Smooth muscle cell (in vitro differentiated cells): ENCODE measurements at regions not wholly inside any gene's neighbourhood (a gene's known extent, or its start where the extent isn't known, plus 50 kb on each side); places are given as distances from the start of the nearest gene placed in this dataset.

Source experiments
- DNase-seq: peaks from one replicate; lab custom pipeline; 2025; ENCODE audit not compliant: unreplicated experiment; lab: John Stamatoyannopoulos, UW
- H2AFZ ChIP-seq: fragments of 200-600 bp; sonication (generic); 2 replicates; pipeline ENCODE4 v1.6.0; 2016; ENCODE audit warnings: antibody characterized with exemption, low read depth, mild to moderate bottlenecking
- H3F3A ChIP-seq: fragments of 200-600 bp; sonication (generic); 2 replicates; pipeline ENCODE4 v1.6.0; 2017; ENCODE audit warnings: antibody characterized with exemption, low read depth
- H3K27ac ChIP-seq: fragments of 200-600 bp; sonication (generic); 2 replicates; pipeline ENCODE4 v1.5.1; 2016; ENCODE audit warnings: low read depth, mild to moderate bottlenecking
- H3K27me3 ChIP-seq: fragments of 200-600 bp; sonication (generic); 2 replicates; pipeline ENCODE4 v1.6.1; 2016; ENCODE audit warnings: low read depth, mild to moderate bottlenecking
- H3K36me3 ChIP-seq: fragments of 200-600 bp; sonication (generic); 2 replicates; pipeline ENCODE4 v1.5.1; 2016; ENCODE audit warnings: low read depth
- H3K4me1 ChIP-seq: fragments of 200-600 bp; sonication (generic); 2 replicates; pipeline ENCODE4 v1.5.1; 2016; ENCODE audit warnings: low read depth
- H3K4me2 ChIP-seq: fragments of 200-600 bp; sonication (generic); 2 replicates; pipeline ENCODE4 v1.6.0; 2016; ENCODE audit warnings: mild to moderate bottlenecking
- H3K4me3 ChIP-seq: fragments of 200-600 bp; sonication (generic); 2 replicates; pipeline ENCODE4 v1.5.1; 2016; ENCODE audit warnings: mild to moderate bottlenecking
- H3K79me2 ChIP-seq: fragments of 200-600 bp; sonication (generic); 2 replicates; pipeline ENCODE4 v1.6.0; 2016; ENCODE audit warnings: low read depth, mild to moderate bottlenecking
- H3K9ac ChIP-seq: fragments of 200-600 bp; sonication (generic); 2 replicates; pipeline ENCODE4 v1.6.0; 2016; ENCODE audit warnings: low read depth
- H3K9me3 ChIP-seq: fragments of 200-600 bp; sonication (generic); replicated peaks from 2 replicates; pipeline ENCODE4 v1.5.1; 2016; ENCODE audit warnings: low read depth
- H4K20me1 ChIP-seq: fragments of 200-600 bp; sonication (generic); 2 replicates; pipeline ENCODE4 v1.6.0; 2016; ENCODE audit warnings: low read depth
- WGBS: methylation state at CpG from one replicate; pipeline ENCODE4 v1.1.7; 2016; ENCODE audit warnings: low lambda C conversion rate; 5-methylcytosine and 5-hydroxymethylcytosine counted together
- TF ChIP-seq, protein P1 (sequence below): fragments of 200-600 bp; sonication (generic); IDR thresholded peaks from 2 replicates; pipeline ENCODE4 v1.5.1; 2017; ENCODE audit warnings: borderline replicate concordance, mild to moderate bottlenecking, antibody characterized with exemption; ENCODE audit not compliant: insufficient read depth, poor library complexity, severe bottlenecking

DNA sequence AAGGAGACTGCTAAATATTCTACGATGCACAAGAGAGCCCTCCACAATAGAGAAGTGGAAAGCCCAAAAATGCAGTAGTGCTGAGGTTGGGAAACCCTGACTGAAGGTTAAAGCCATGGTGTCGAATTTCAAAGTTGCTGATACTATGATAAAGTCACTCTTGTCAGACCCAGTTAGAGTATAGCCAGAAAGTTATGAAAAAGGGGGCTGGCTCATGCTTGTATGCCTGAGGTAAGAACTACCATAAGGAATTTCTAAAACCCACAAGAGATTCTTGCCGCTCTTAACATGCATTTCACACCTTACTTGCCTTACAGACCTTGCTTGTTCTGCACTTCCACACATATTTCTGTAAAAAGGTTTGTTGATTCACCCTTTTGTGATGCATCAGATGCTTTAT, 184.6 kb downstream of the SLC6A15 start:
- Histone ChIP-seq H4K20me1 (no peaks in the 10 kb centered on the region), H3K9ac (no peak overlapping the region), H3K27me3 (no peaks in the 10 kb centered on the region), H3F3A (no peaks in the 10 kb centered on the region), H2AFZ (no peak overlapping the region), H3K4me1 (peaks cover 12% of the 10 kb centered on the region), H3K4me3 (no peak overlapping the region), H3K79me2 (no peaks in the 10 kb centered on the region), H3K9me3 (no peaks in the 10 kb centered on the region), H3K4me2 (no peak overlapping the region), H3K36me3 (no peaks in the 10 kb centered on the region), H3K27ac (no peak overlapping the region)
- WGBS: 34% methylated on average over 3 of the region's 3 CpGs
- TF ChIP-seq, protein P1, sequence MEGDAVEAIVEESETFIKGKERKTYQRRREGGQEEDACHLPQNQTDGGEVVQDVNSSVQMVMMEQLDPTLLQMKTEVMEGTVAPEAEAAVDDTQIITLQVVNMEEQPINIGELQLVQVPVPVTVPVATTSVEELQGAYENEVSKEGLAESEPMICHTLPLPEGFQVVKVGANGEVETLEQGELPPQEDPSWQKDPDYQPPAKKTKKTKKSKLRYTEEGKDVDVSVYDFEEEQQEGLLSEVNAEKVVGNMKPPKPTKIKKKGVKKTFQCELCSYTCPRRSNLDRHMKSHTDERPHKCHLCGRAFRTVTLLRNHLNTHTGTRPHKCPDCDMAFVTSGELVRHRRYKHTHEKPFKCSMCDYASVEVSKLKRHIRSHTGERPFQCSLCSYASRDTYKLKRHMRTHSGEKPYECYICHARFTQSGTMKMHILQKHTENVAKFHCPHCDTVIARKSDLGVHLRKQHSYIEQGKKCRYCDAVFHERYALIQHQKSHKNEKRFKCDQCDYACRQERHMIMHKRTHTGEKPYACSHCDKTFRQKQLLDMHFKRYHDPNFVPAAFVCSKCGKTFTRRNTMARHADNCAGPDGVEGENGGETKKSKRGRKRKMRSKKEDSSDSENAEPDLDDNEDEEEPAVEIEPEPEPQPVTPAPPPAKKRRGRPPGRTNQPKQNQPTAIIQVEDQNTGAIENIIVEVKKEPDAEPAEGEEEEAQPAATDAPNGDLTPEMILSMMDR: no peak
- DNase-seq: no peak

DNA sequence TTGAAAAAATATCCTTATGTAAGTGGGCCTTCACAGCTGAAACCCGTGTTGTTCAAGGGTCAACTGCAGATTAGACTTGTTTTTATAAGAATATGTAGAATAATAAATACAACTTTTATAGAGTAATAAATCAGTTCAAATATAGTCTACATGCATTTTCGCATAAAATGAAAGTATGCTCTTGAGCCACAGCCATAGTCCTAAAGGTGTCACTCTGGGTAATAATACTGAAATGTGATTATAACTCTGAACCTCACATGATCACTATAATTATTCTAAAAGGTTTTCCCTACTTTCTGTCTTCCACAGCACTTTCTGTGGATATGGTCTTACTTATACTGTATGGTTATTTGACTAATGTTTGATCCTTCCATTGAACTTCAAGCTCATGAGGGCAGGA, 185.8 kb downstream of the SLC6A15 start:
- Histone ChIP-seq H3K36me3 (no peaks in the 10 kb centered on the region), H2AFZ (no peak overlapping the region), H3K27me3 (no peaks in the 10 kb centered on the region), H3K9ac (no peak overlapping the region), H3K9me3 (no peaks in the 10 kb centered on the region), H3F3A (no peaks in the 10 kb centered on the region), H3K4me1 (peaks cover 12% of the 10 kb centered on the region), H3K4me3 (no peak overlapping the region), H3K4me2 (no peak overlapping the region), H3K27ac (no peak overlapping the region), H3K79me2 (no peaks in the 10 kb centered on the region), H4K20me1 (no peaks in the 10 kb centered on the region)
- 96% methylated on average over 2 of the region's 2 CpGs for WGBS
- TF ChIP-seq, protein P1: no peak
- DNase-seq: no peak

DNA sequence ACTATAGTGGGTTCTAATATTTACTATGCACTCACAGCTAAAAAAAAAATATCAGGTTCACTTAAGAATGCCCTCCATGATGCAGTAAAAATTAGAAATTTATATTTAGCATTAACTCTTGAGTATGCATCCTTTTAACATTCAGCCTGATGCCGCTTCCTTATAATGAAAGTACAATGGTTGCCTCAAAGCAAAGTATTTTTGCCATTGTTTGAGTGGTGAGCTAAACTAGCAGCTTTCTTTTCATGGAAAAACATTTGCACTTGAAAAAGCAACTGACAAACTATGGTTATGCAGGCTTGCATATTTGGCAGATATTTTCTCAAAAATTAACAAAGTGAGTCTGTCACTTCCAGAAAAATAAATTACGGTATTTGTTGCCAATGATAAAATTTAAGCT, 188.6 kb downstream of the SLC6A15 start:
- no peak for DNase-seq
- 97% methylated on average over 2 of the region's 2 CpGs for WGBS
- Histone ChIP-seq H3K27me3 (no peaks in the 10 kb centered on the region), H3K36me3 (no peaks in the 10 kb centered on the region), H4K20me1 (no peaks in the 10 kb centered on the region), H2AFZ (no peak overlapping the region), H3K79me2 (no peaks in the 10 kb centered on the region), H3K27ac (no peak overlapping the region), H3K4me1 (peaks cover 6% of the 10 kb centered on the region), H3F3A (no peaks in the 10 kb centered on the region), H3K4me2 (no peak overlapping the region), H3K4me3 (no peak overlapping the region), H3K9ac (no peak overlapping the region), H3K9me3 (no peaks in the 10 kb centered on the region)
- TF ChIP-seq, protein P1: no peak

DNA sequence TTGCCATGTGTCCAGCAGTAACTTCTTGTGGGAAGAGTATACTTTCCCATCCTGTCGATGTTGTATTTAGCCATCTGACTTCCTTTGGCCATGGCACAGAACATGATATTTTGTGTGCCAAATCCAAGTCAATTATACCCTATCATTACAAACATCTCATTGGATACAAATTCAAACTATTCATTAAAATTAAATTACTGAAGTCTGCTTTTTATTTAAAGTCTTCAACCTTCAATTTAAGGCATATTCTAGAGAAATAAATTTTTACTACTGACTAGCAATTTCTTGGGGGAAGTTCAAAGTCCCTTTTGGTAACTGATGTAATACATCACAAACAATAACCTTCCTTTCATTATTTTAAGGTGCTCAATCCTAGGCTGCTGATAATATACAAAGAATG, 192.6 kb downstream of the SLC6A15 start:
- Histone ChIP-seq H3K4me2 (no peak overlapping the region), H3K4me1 (no peaks in the 10 kb centered on the region), H3K4me3 (no peak overlapping the region), H3F3A (no peaks in the 10 kb centered on the region), H3K27me3 (no peaks in the 10 kb centered on the region), H3K79me2 (no peaks in the 10 kb centered on the region), H3K27ac (no peak overlapping the region), H3K9me3 (no peaks in the 10 kb centered on the region), H3K9ac (no peak overlapping the region), H3K36me3 (no peaks in the 10 kb centered on the region), H4K20me1 (no peaks in the 10 kb centered on the region), H2AFZ (no peak overlapping the region)
- no peak for DNase-seq
- TF ChIP-seq, protein P1: no peak
- 100% methylated on average over 1 of the region's 1 CpG for WGBS
